IgD-negative memory B cell (primary cell): ENCODE measurements at regions not wholly inside any gene's neighbourhood (a gene's known extent, or its start where the extent isn't known, plus 50 kb on each side); places are given as distances from the start of the nearest gene placed in this dataset.

Experiments
- H3K27ac Mint-ChIP-seq, 3 donors: one replicate each; pipeline ENCODE4 v1.8.0; 2020 to 2022; ENCODE audit warnings: mild to moderate bottlenecking in 3 of 3, mixed read lengths in 3 of 3, moderate library complexity in 1 of 3
- H3K27me3 Mint-ChIP-seq: one replicate; pipeline ENCODE4 v1.8.0; 2021; ENCODE audit warnings: mixed read lengths
- H3K36me3 Mint-ChIP-seq: one replicate; pipeline ENCODE4 v1.8.0; 2020; ENCODE audit warnings: mild to moderate bottlenecking, mixed read lengths
- H3K4me1 Mint-ChIP-seq, 3 donors: one replicate each; pipeline ENCODE4 v1.8.0; 2020 to 2022; ENCODE audit warnings: mixed read lengths in 3 of 3, mild to moderate bottlenecking in 1 of 3
- H3K4me3 Mint-ChIP-seq, 4 donors: one replicate each; pipeline ENCODE4 v1.8.0; 2020 to 2022; ENCODE audit warnings: mild to moderate bottlenecking in 4 of 4, mixed read lengths in 4 of 4, moderate library complexity in 3 of 4
- H3K9me3 Mint-ChIP-seq, 3 donors: one replicate each; pipeline ENCODE4 v1.8.0; 2020 to 2021; ENCODE audit warnings: mixed read lengths in 3 of 3, mild to moderate bottlenecking in 1 of 3

DNA sequence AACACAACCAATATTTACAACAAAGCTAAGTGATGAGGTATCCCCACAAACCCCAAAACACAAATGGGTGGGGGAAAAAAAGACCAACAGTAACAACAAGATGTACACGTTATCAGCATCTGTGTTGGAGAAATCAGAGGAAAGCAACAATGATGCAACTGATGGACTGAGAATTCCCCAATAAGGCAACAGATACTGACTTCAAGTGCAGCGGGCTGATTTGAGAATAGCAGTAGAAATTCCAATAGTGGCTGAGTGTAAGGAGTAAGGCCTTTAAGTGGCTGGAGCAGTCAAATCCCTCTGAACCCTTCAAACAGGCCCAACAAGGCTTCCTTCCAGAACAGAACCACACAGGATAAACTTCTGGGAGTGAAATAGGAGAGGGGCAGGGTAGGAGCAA lies 97.6 kb downstream of the TM2D1 start:
- Mint-ChIP-seq H3K36me3 (no peaks in the 10 kb centered on the region), H3K27ac (no peak overlapping the region), H3K9me3 (no peaks in the 10 kb centered on the region), H3K4me3 (no peak overlapping the region), H3K27me3 (peaks cover 9% of the 10 kb centered on the region), H3K4me1 (peaks cover 0 to 2% (median 0%) of the 10 kb centered on the region in 3 donors)

DNA sequence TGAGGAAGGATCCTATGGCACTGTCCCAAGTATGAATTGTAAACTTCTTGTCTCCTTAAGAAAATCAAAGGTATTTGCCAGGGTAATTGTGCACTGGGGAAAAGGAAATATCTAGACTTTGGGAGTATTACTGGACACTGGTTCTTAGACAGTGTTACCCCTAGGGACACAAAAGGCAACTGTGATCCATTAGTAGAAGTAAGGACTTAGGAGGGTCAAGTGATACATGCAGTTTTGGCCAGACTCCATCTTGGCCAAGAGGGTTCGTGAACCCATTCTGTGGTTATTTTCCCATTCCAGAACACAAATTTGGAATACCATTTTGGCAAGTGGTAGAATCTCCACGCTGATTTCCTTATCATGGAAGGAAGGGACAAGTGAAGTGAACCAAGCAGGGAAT lies 98.1 kb downstream of the TM2D1 start:
- Mint-ChIP-seq H3K27ac (no peak overlapping the region), H3K4me3 (no peak overlapping the region), H3K4me1 (peaks cover 0 to 2% (median 0%) of the 10 kb centered on the region in 3 donors), H3K36me3 (no peaks in the 10 kb centered on the region), H3K9me3 (no peaks in the 10 kb centered on the region), H3K27me3 (peaks cover 9% of the 10 kb centered on the region)

DNA sequence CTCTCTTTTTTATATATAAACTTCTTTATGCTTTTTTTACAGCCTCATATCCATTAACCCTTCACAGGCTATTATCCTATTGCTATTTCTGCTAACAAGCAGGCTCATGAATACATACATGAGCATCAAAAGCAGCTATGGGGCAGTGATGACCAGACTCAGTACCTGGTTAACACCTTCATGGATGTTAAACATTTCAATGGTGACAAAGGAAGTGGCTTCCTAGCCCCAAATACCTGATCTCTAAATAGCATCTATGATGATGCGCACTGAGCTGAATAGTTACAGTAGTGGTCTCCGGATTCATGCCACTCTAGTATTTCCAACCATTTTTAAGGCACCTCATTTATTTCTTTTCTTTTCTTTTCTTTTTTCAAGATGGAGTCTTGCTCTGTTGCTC lies 101.1 kb downstream of the TM2D1 start:
- Mint-ChIP-seq H3K27me3 (peaks cover 9% of the 10 kb centered on the region), H3K36me3 (no peaks in the 10 kb centered on the region), H3K27ac (no peak overlapping the region), H3K4me1 (peaks cover 0 to 2% (median 0%) of the 10 kb centered on the region in 3 donors), H3K9me3 (no peaks in the 10 kb centered on the region), H3K4me3 (no peak overlapping the region)

DNA sequence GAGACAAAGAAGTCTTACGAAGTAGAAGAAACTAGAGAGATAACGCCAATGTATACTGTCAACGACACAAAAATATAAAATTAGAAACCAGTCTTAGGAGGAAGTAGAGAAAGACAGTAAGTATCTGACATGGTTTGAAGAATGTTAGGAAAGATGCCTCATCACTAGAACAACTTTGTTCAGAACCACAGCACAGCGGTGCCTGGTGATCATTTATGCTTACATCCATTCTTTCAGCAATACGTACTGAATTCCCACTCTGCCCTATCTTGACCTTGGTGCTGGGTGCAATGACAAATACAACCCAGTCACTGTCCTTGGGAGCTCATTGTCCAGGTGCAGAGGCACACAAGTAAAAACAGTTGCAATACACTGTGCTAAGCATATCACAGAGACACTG lies 104.4 kb downstream of the TM2D1 start:
- Mint-ChIP-seq H3K9me3 (no peaks in the 10 kb centered on the region), H3K36me3 (no peaks in the 10 kb centered on the region), H3K4me3 (no peak overlapping the region), H3K27ac (no peak overlapping the region), H3K27me3 (peaks cover 8% of the 10 kb centered on the region), H3K4me1 (peaks cover 0 to 3% (median 0%) of the 10 kb centered on the region in 3 donors)

DNA sequence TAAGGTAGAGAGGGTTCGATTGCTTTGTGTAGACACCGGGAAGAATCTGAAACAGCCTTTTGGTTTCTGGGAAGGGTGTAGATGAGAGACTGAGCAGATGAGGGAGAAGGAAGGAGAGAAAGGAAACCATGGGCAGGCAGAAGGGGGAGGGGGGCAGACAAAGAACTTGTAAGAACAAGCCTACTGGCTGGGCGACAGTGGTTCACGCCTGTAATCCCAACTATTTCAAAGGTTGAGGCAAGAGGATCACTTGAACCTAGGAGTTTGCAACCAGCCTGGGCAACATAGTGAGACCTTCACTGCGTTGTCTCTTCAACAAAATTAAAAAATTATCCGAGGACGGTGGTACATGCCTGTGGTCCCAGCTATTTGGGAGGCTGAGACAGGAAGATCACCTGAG lies 106.2 kb downstream of the TM2D1 start:
- H3K36me3 Mint-ChIP-seq: no peaks in the 10 kb centered on the region
- no peak overlapping the region for H3K4me3 Mint-ChIP-seq
- peaks cover 0 to 1% (median 0%) of the 10 kb centered on the region in 3 donors for H3K4me1 Mint-ChIP-seq
- H3K27me3 Mint-ChIP-seq: peaks cover 6% of the 10 kb centered on the region
- no peak overlapping the region for H3K27ac Mint-ChIP-seq
- no peaks in the 10 kb centered on the region for H3K9me3 Mint-ChIP-seq

DNA sequence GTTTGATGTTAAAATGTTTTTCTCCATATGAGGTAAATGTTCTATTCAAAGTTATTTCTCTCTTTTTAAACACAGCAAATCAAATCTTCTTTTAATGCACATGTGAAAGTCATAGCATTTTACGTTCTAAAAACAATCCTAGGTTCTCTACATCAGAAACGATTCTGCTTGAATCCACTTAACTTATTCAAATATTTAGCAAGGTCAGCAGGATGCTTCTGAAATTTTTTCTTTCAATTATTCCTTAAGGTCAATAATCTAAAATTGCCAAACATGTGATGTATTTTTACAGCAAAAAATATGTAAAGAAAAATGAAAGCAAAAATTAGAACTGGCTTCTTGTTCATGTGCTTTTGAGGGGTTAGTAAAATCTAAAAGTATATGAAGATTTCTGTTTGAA lies 106.7 kb downstream of the TM2D1 start:
- Mint-ChIP-seq H3K9me3 (no peaks in the 10 kb centered on the region), H3K4me1 (peaks cover 0 to 1% (median 0%) of the 10 kb centered on the region in 3 donors), H3K4me3 (no peak overlapping the region)

DNA sequence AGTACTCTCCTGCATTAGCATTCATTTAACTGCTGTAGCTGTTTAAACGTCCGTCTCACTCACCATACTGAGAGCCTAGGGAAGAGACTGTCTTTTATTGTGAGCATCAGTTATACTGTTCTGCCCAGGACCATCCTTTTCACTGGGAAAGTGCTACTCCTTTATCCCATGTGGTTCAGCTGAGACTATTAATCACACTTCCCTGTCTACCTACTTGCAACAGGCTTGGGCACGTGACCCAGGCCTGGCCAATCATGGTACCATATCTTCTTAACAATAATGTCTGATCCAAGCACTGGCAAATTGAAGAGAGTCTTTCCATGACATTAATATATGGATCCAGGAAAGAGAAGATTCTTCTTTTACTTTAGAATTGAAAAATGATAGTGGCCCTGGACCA lies 108.1 kb downstream of the TM2D1 start:
- Mint-ChIP-seq H3K4me1 (peaks cover 0 to 1% (median 0%) of the 10 kb centered on the region in 3 donors), H3K4me3 (no peak overlapping the region), H3K9me3 (no peaks in the 10 kb centered on the region), H3K36me3 (no peaks in the 10 kb centered on the region), H3K27ac (no peak overlapping the region), H3K27me3 (peaks cover 3% of the 10 kb centered on the region)

More for the DNA sequence above, 106.7 kb downstream of the TM2D1 start:
- H3K36me3 Mint-ChIP-seq: no peaks in the 10 kb centered on the region
- peaks cover 3% of the 10 kb centered on the region for H3K27me3 Mint-ChIP-seq
- H3K27ac Mint-ChIP-seq: no peak overlapping the region

DNA sequence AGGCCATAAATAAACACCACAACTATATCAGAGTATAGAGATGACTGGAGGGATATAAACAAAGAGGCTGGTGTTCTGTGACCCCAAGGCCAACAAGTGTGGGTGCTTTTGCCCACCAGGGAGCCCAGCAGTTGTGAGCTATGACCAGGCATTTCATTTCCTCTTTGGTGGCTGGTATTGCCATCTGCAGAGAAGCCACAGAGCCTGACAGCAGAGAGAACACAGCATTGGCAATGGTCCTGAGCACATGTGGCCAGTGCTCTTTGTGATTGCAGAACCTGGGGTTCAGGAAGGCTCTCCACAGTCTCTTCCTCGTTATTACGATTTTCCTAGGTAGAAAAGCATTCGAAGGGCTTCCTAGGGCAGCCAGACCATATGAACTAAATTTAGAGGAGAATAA lies 112.3 kb downstream of the TM2D1 start:
- Mint-ChIP-seq H3K9me3 (no peaks in the 10 kb centered on the region), H3K4me3 (no peak overlapping the region), H3K4me1 (peaks cover 0 to 1% (median 0%) of the 10 kb centered on the region in 3 donors), H3K27me3 (peaks cover 1% of the 10 kb centered on the region), H3K27ac (no peak overlapping the region), H3K36me3 (no peaks in the 10 kb centered on the region)

DNA sequence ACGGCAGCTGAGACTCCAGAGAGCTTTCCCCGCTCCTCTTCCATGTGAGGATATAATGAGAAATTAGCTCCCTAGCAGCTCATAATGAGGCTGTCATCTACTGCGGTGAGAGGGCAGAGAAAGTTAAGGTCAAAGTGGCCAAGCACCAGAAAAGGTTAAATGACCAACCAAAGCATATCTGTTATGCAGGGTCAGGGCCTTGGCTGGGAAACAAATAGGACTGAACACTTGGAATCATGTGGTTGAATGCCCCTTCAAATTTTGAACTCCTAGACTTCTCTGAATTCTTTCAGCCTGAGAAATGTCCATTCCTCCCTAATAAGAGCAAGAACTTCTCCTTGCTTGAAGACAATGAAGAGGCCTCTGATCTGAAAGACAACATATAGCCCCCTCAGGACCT lies 115.9 kb downstream of the TM2D1 start:
- no peak overlapping the region for H3K27ac Mint-ChIP-seq
- H3K27me3 Mint-ChIP-seq: peaks cover 1% of the 10 kb centered on the region
- no peaks in the 10 kb centered on the region for H3K4me1 Mint-ChIP-seq
- no peak overlapping the region for H3K4me3 Mint-ChIP-seq
- H3K36me3 Mint-ChIP-seq: peaks cover 1% of the 10 kb centered on the region
- no peaks in the 10 kb centered on the region for H3K9me3 Mint-ChIP-seq

DNA sequence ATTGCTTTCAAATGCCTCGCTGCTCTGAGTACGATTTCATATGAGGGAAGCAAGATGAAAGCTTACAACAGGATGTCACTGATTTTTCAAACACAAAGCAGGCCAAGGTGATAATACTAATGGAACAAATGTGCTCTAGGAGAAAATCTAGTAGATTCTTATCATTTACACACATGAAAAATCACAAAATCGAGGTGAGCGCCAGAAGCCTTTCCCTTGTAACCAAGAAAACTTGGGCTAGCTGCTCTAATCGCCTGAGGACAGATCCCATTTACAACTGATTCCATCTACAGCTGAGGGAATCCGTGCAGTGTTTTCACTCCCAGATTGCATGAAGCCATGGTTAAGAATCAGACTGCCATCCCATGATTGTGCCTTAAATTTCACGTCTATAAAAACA lies 117.5 kb downstream of the TM2D1 start:
- Mint-ChIP-seq H3K4me1 (no peaks in the 10 kb centered on the region), H3K27ac (no peak overlapping the region), H3K36me3 (peaks cover 1% of the 10 kb centered on the region), H3K27me3 (peaks cover 1% of the 10 kb centered on the region), H3K4me3 (no peak overlapping the region), H3K9me3 (no peaks in the 10 kb centered on the region)

DNA sequence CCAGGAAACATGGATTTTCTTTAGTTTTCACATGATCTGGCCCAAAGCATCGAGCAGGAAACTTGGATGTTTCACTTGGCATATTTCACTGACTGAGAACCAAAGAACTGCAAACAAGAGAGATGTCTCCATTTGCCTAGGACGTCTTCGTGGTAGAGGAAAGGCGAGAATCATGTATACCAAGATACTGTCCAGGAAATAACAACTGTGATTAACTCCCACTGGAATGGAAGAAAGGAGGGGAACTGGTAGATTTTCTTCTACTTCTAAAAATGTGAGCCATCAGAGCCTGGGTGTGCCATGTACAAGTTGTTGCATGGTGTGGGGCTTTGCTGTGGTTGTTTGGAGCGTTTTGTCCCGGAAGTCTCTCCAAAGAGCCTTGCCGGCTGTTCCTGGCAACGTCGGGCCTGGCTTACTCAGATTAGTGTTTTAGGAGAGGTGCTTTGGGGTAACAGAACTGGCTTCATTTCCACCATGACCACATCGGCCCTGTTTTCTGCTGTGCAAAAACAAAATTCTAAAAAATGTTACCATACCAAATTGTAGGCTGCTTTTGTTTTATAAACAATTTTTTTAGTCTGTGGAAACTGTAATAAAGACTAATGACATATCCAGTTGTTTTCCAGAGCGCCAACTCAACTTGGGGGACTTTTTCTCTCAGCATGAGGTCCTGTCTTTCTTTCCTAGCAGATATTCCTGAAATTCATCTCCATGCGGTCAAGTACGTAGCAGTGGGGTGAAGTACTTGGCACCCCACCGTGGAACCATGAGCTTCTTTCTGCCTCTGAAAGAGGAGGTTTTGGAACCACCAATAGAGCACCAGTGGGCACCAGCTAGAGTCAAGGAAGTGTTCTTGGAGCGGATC lies 118.3 kb downstream of the TM2D1 start:
- Mint-ChIP-seq H3K4me3 (no peak overlapping the region), H3K27me3 (peaks cover 1% of the 10 kb centered on the region), H3K9me3 (no peaks in the 10 kb centered on the region), H3K4me1 (no peaks in the 10 kb centered on the region), H3K27ac (no peak overlapping the region), H3K36me3 (peaks cover 1% of the 10 kb centered on the region)

DNA sequence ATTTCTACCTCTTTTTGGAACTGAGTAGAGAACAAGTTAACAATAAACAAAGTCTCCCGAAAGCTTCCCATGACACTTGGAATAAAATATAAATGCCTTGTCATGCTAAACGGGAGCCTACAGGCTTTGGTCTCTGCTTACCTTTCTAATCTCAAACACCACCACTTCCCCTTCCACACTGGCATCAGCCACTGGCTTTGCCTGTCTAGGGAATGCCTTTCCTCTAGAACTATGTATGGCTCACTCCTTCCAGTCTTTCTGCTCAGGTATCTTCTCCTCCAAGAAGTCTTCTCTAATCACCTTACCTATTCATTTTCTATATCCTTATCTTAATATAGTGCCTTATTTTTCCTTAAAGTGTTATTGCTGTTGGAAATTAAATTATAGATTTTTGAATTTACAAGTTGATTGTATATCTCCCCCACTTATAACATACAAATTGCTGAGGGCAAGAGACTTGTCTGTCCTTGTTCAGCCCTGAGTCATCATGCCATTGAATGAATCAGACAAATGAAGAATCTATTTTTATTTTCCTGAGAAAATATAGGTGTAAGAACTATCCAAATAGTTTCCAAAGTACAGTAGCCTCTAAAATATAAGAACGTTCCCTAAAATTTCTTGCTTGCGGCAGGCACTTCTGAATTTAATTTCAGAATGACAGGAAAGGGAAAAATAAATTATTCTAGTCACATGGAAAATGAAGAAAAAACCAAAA lies 119.2 kb downstream of the TM2D1 start:
- Mint-ChIP-seq H3K4me3 (no peak overlapping the region), H3K27me3 (peaks cover 1% of the 10 kb centered on the region), H3K4me1 (no peaks in the 10 kb centered on the region), H3K27ac (no peak overlapping the region), H3K36me3 (peaks cover 3% of the 10 kb centered on the region), H3K9me3 (no peaks in the 10 kb centered on the region)

DNA sequence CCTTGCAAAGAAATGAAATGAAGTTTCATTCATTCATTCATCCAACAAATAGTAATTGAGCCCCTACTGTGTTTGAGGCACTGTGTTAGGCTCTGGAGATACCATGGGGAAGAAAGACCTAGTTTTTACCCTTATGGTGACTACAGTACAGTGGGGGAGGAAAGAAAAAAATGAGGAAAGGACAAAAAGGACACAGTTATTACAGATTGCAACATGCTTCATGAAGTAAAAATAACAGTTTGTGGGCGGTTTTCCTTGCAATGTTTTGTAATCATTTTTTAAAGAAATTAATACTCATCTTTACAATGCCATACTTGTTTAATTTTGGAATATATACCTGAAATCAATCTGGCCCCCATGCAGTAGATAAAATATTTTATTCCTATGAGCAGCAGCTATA lies 120.3 kb downstream of the TM2D1 start:
- H3K9me3 Mint-ChIP-seq: peaks cover 0 to 4% (median 0%) of the 10 kb centered on the region in 3 donors
- no peak overlapping the region for H3K4me3 Mint-ChIP-seq
- H3K36me3 Mint-ChIP-seq: peaks cover 3% of the 10 kb centered on the region
- H3K27me3 Mint-ChIP-seq: peaks cover 2% of the 10 kb centered on the region
- no peaks in the 10 kb centered on the region for H3K4me1 Mint-ChIP-seq
- H3K27ac Mint-ChIP-seq: no peak overlapping the region

DNA sequence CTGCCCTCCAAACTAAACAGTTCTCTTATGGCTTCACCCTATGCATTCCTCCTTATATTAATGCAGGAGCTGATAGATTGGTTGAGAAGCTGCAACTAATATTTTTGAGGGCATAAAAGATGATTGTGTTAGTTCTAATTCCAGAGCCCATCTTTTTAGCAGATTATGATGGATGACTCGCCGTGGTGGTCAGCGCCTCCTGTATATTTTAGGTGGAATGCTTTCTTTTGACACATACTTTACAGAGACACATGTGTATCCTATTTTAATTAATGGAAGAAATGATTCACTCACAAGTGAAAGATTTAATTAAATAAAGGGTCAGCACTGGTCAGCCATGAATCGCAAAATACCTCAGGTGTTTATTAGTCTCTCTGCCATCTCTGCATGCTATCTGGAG lies 120.7 kb downstream of the TM2D1 start:
- Mint-ChIP-seq H3K36me3 (peaks cover 3% of the 10 kb centered on the region), H3K4me1 (no peaks in the 10 kb centered on the region), H3K27ac (no peak overlapping the region), H3K4me3 (no peak overlapping the region), H3K9me3 (peaks cover 0 to 4% (median 0%) of the 10 kb centered on the region in 3 donors), H3K27me3 (peaks cover 2% of the 10 kb centered on the region)

DNA sequence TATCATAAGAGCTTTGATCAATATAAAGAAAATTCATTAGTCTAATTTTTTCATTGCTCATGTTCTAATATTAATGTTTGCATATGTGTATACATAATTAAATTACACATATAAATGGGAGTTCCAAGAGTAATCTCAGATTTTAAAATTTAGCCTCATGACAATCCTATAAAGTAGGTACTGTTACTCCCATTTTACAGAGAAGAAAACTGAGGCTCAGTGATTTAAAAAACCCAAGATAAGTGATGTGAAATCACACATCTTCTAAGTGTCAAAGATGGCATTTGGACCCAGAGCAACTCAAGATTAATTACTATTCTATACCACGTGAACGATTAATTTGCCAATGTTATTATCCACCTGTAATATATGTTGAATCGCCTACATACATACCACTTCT lies 122.3 kb downstream of the TM2D1 start:
- peaks cover 3% of the 10 kb centered on the region for H3K36me3 Mint-ChIP-seq
- no peak overlapping the region for H3K4me3 Mint-ChIP-seq
- no peak overlapping the region for H3K27ac Mint-ChIP-seq
- H3K4me1 Mint-ChIP-seq: no peaks in the 10 kb centered on the region
- H3K27me3 Mint-ChIP-seq: peaks cover 2% of the 10 kb centered on the region
- peaks cover 1 to 9% (median 2%) of the 10 kb centered on the region in 3 donors for H3K9me3 Mint-ChIP-seq

DNA sequence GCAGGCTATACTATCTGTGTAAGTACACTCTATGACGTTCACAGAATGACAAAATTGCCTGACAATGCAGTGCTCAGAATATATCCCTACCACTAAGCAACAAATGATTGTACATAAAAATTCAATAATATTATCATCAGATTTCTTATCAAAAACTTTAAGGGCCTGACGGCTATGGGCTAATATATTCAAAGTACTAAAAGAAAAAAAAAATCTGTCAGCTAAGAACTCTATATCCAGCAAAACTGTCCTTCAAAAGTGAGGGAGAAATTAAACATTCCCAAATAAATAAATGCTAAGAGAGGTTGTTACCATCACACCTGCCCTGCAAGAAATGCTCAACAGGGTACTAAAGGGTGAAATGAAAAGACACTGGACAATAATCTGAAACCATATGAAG lies 127.3 kb downstream of the TM2D1 start:
- Mint-ChIP-seq H3K4me3 (no peak overlapping the region), H3K9me3 (peaks cover 3 to 17% (median 3%) of the 10 kb centered on the region in 3 donors), H3K36me3 (peaks cover 3% of the 10 kb centered on the region), H3K27ac (no peak overlapping the region), H3K27me3 (peaks cover 6% of the 10 kb centered on the region), H3K4me1 (no peaks in the 10 kb centered on the region)
